NOMO-1 treated with dmso at 0.1 percent for 144 hours (cell line): ENCODE measurements at regions not wholly inside any gene's neighbourhood (a gene's known extent, or its start where the extent isn't known, plus 50 kb on each side); places are given as distances from the start of the nearest gene placed in this dataset.
"Not testable (repeated sequence)": the region's sequence is repeated elsewhere in the genome, so short reads cannot be mapped to it uniquely, and the experiment has no call there.

ENCODE experiments used
- DNase-seq: peaks from one replicate; lab custom pipeline; 2025; ENCODE audit not compliant: unreplicated experiment; lab: John Stamatoyannopoulos, UW

DNA sequence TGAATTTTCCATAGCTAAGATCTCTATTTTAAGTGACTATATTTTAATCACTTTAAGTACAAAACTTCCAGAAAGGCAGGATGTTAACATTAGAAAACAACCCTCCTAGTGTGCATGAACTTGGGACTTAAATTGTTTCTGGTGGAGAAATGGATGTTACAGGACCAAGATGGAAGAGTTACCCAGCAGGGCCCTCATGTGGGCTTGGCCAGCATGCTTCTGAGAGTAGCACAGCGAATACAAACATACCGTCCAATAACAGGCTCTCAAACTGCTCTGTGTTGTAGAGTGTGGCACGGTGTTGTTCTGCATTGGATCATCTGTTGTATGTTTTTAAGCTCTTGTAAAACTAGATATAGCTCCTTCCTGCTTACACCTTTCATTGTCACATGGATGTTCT, 346.1 kb upstream of the SMIM21 start:
- DNase-seq = no peak

- DNase-seq = no peak
Observed at GRCh38 chr18:75762758-75763157, 335.3 kb upstream of the SMIM21 start.

- no peak for DNase-seq
Observed at GRCh38 chr18:75760208-75760607, 332.7 kb upstream of the SMIM21 start.

- DNase-seq = no peak
Observed at GRCh38 chr18:75757951-75758350, 330.4 kb upstream of the SMIM21 start.

DNA sequence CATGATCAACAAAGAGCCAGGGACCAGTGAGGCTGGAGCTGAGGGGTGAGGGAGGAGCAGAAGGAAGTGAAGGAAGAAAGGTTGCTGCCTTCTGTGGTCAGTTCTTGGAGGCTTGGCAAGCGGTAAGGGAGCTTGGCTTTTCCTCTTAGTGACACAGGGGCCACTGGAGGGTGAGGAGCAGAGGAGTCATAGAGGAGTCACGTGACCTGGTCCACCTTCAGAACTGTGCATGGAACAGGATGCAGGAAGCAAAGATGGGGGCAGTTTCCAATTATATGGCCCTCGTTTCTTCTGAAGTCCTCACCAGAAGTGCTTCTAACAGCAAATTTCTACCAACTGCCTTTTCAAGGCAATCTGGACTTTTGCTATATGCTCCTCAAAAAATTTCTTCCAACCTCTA, 326.9 kb upstream of the SMIM21 start:
- DNase-seq = no peak

DNA sequence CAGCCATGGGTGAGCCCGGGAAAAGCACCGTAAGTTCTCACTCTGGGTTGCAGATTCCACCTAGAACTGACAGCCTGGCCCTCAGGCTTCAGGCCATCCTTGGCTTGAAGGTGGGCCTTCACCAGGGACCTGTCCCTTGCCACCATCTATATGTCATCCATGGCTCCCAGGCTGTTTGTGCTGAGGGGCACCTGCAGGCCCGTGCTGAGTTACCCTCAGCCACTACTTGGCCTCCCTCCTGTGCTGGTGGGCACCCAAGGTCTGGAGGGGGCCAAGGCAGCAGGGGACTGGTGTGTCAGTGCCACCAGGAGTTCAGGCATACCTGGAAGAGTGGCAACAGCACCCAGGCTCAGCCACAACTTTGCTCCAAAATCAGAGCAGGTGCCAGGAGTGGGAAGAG, 326.2 kb upstream of the SMIM21 start:
- no peak for DNase-seq

- no peak for DNase-seq
Observed at GRCh38 chr18:75752740-75753263, 325.3 kb upstream of the SMIM21 start.

DNA sequence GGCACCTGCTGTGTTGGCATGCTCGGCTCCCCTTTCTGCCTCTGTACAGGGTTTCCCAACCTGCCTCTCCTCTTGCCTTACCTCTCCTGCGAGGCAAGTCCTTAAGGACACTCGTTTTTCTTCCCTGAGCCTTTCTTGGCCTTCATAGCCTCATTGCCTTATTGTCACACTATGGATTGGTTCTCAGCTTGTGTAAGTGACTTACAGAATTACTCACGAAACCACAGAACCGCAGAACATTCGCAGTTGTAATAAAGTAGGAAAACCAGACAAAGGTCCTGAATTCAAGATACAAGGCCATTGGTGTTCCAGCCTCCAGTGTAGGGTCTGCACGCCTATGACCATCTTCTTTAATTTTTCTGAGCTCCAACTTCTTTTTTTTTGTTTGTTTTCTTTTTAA, 317.6 kb upstream of the SMIM21 start:
- DNase-seq = no peak

- DNase-seq = no peak
Observed at GRCh38 chr18:75742516-75742915, 315.0 kb upstream of the SMIM21 start.

DNA sequence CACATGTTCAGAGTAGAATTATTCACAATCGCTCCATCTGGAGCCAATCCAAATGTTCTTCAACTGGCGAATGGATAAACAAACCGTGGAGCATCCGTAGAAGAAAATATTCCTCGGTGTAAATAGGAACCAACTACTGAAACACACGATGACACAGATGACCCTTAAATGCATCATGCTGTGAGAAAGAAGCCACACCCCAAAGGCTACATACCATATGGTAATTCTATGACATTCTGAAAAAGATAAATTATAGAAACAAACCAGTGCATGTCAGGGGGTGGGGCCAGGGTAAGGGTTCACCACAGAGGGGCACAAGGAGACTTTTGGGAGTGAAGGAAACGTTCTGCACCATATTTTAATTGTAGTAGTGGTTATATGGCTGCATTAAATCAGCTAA, 312.2 kb upstream of the SMIM21 start:
- DNase-seq = no peak

DNA sequence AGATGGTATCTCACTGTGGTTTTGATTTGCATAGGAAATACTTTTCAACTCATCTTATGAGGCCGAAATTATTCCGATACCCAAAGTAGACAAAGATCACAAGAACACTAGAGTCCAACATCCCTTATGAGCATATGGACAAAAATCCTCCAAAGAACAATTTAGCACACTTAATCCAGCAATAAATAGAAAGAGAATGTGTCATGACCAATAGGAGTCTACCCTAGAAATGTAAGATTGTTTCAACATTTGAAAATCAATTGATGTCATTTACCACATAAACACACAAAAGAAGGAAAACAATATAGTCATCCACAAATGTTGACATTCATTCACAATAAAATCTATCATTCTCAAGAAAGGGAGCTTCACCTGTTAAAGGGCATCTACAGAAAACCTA, 307.8 kb upstream of the SMIM21 start:
- DNase-seq = no peak

- no peak for DNase-seq
Observed at GRCh38 chr18:75730249-75730648, 302.7 kb upstream of the SMIM21 start.

DNA sequence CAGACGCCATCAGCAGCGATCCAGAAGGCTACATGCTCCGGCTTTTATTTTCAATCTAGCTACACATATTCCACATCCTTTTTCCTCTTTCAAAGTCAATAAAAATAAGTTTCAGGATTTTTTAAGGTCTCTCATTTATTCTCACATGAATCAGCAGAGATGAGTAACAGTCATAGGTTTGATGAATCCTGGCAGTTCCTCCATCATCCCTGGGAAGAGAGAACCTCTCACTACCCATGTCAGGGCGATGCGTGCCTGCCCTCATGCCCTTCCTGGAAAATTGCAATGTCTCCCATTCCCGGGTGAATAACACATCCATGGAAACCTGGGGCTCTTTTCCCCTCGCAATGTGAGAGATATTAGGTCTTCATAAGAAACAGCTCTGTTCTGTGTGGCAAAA, 301.1 kb upstream of the SMIM21 start:
- no peak for DNase-seq

GRCh38 chr18:75727456-75727855, 300.0 kb upstream of the SMIM21 start:
- no peak for DNase-seq

GRCh38 chr18:75723521-75724340, 296.2 kb upstream of the SMIM21 start:
- no peak for DNase-seq

DNA sequence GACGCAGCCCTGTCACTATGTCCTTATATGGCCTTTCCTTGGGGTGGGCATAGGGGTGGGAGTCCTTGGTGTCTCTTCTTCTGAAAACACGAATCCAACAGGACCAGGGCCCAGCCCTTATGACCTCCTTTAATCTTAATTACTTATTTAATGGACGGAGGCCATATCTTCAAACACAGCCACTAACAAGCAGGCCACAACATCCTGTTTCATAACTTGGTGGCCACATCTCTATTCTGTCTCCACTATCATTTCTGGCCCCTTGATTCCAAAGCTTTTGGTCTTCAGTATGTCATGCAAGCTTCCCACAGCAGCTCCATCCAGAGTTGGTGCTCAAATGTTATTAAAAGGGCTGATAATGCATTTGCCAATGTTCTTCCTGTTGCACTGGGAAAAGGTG, 287.3 kb upstream of the SMIM21 start:
- DNase-seq = no peak

GRCh38 chr18:75712124-75712867, 284.8 kb upstream of the SMIM21 start:
- DNase-seq = not testable (repeated sequence)

DNA sequence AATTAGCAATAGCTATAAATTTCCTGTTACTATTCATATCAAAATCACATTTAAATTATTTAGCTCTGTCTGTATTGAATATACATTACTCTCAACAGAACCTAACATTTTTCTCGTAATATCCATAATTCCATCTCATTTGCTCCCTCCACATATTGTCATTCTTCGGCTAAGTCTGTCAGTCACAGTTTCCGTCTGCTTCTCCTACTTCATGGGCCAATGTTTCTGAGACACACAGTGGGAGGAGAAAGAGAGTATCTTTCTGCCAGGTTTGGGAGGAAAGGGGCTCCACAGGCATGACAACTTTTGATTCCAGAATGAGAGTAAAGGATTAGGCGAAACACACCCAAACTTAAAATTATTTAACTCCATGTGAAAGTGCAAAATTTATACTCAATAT, 273.1 kb upstream of the SMIM21 start:
- DNase-seq = no peak

DNA sequence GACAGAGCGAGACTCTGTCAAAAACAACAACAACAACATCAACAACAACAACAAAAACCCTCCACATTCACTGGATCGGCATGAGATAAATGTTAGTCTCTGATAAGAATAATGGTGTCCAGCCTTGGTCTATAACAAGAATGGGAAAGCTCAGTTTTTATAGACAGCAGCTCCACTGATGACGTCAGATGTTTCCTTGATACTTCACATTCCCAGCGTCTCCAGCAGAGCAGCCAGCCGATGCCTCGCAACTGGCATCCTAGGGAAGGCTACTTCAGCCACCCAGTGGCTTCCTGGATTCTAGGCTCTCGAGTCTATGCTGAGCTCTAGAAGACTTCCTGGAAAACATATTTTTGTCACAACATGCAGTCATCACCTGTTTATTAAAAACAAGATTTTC, 271.4 kb upstream of the SMIM21 start:
- DNase-seq = no peak

GRCh38 chr18:75697493-75697892, 270.0 kb upstream of the SMIM21 start:
- DNase-seq = no peak

- DNase-seq = no peak
Observed at GRCh38 chr18:75696391-75696790, 268.9 kb upstream of the SMIM21 start.

DNA sequence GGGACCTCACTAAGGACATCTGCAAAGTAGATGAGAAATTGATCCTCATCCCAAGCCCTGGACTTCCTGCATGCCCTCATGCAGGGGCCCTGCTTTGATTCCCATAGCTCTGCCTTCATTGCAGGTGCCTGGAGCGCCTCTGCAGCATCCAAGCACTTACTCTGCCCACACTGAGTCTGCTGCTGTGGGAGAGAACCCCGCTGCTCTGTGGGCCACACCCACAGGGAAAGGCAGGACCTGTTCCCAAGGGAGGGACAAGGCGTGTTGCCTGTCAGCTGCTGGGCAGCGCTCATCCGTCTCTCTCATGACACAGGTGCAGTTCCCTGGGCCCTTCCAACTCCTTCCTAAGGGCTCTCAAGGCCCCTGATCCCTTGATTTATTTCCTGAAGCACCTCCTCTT, 266.8 kb upstream of the SMIM21 start:
- DNase-seq = no peak
